ENCODE measurements at regions not wholly inside any gene's neighbourhood (a gene's known extent, or its start where the extent isn't known, plus 50 kb on each side); places are given as distances from the start of the nearest gene placed in this dataset.

DNA sequence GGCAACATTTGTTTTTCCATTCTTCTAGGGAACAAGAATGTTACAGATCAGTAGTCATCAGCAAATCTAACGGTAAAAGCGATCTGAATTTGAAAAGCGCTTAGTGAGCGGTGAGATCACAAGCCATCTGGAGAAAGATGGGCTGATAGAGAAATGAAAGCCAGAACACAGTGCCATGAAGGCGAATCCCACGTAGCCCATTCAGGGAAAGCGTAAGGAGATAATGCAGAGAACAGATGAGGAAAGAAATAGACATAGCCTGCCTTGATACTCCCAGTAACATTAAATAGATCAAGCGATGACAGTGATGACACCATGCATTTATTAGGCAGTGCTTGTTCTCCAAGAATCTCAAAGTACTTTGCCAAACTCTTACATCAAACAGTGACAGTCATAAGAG lies 183.1 kb upstream of the PSMD7 start:
- Histone ChIP-seq H3K36me3 (replicated peaks in 1 of 2; ENCODE audit: control insufficient read depth in 1 of 2, insufficient read depth in 2 of 2, low read length in 2 of 2) (no peaks in the 10 kb centered on the region), H2AFZ (ENCODE audit: low read length) (no peak overlapping the region), H3K9me3 (ENCODE audit: low read length) (no peaks in the 10 kb centered on the region), H3K27me3 (ENCODE audit: control insufficient read depth in 1 of 2, insufficient read depth in 2 of 2, low read length in 2 of 2) (no peaks in the 10 kb centered on the region; a peak in 1 of 5 replicates), H3K9ac (ENCODE audit: insufficient read depth, low read depth, low read length) (no peak overlapping the region), H3K4me3 (replicated peaks in 1 of 3; ENCODE audit: insufficient read depth in 1 of 3, low read depth in 2 of 3, low read length in 3 of 3) (no peak overlapping the region), H3K4me1 (ENCODE audit: insufficient read depth, low read length) (no peaks in the 10 kb centered on the region), H3K27ac (ENCODE audit: extremely low read length, insufficient read depth, low read length) (no peak overlapping the region), H4K20me1 (ENCODE audit: insufficient read depth, low read length) (no peaks in the 10 kb centered on the region), H3K79me2 (ENCODE audit: insufficient read depth, low read length) (no peaks in the 10 kb centered on the region), H3K4me2 (ENCODE audit: low read depth, low read length) (no peak overlapping the region)
- no TSS peak for BruUV-seq (replicated peaks)
- in situ Hi-C loops (cut with HindIII; ENCODE audit: extremely low pct_ligation_motif_present, low pct_unique_long_range_greater_than_20kb) = no loop called here
- WGBS (ENCODE audit: low lambda C conversion rate) = 51% methylated on average over 8 of the region's 8 CpGs
- no peak for ATAC-seq
- DNase-seq (ENCODE audit: low spot score) = no peak
- ChIA-PET POLR2A (no interaction called here), CTCF (ENCODE audit: low intra/inter-chr PET ratio, low total read pairs) (no interaction called here)
- intact Hi-C loops (cut with micrococcal nuclease; ENCODE audit: unreplicated experiment) = no loop called here
- no peak for FAIRE-seq
- TF ChIP-seq WIZ (CRISPR knock-in tag; IDR thresholded peaks at IDR 0.05) = no peak
- TF ChIP-seq CREB1 (IDR thresholded peaks at IDR 0.05) = 0 out of 2 replicates have a peak, but pooled peaks have one; percentile 9
- no peak for TF ChIP-seq CREB1 (CRISPR knock-in tag; IDR thresholded peaks at IDR 0.05)
- no peak for TF ChIP-seq ZNF383 (CRISPR knock-in tag; IDR thresholded peaks at IDR 0.05; ENCODE audit: borderline replicate concordance)
- TF ChIP-seq, protein P1, sequence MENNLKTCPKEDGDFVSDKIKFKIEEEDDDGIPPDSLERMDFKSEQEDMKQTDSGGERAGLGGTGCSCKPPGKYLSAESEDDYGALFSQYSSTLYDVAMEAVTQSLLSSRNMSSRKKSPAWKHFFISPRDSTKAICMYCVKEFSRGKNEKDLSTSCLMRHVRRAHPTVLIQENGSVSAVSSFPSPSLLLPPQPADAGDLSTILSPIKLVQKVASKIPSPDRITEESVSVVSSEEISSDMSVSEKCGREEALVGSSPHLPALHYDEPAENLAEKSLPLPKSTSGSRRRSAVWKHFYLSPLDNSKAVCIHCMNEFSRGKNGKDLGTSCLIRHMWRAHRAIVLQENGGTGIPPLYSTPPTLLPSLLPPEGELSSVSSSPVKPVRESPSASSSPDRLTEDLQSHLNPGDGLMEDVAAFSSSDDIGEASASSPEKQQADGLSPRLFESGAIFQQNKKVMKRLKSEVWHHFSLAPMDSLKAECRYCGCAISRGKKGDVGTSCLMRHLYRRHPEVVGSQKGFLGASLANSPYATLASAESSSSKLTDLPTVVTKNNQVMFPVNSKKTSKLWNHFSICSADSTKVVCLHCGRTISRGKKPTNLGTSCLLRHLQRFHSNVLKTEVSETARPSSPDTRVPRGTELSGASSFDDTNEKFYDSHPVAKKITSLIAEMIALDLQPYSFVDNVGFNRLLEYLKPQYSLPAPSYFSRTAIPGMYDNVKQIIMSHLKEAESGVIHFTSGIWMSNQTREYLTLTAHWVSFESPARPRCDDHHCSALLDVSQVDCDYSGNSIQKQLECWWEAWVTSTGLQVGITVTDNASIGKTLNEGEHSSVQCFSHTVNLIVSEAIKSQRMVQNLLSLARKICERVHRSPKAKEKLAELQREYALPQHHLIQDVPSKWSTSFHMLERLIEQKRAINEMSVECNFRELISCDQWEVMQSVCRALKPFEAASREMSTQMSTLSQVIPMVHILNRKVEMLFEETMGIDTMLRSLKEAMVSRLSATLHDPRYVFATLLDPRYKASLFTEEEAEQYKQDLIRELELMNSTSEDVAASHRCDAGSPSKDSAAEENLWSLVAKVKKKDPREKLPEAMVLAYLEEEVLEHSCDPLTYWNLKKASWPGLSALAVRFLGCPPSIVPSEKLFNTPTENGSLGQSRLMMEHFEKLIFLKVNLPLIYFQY (CRISPR knock-in tag; IDR thresholded peaks at IDR 0.05; ENCODE audit: borderline replicate concordance) = no peak
- TF ChIP-seq, protein P2, sequence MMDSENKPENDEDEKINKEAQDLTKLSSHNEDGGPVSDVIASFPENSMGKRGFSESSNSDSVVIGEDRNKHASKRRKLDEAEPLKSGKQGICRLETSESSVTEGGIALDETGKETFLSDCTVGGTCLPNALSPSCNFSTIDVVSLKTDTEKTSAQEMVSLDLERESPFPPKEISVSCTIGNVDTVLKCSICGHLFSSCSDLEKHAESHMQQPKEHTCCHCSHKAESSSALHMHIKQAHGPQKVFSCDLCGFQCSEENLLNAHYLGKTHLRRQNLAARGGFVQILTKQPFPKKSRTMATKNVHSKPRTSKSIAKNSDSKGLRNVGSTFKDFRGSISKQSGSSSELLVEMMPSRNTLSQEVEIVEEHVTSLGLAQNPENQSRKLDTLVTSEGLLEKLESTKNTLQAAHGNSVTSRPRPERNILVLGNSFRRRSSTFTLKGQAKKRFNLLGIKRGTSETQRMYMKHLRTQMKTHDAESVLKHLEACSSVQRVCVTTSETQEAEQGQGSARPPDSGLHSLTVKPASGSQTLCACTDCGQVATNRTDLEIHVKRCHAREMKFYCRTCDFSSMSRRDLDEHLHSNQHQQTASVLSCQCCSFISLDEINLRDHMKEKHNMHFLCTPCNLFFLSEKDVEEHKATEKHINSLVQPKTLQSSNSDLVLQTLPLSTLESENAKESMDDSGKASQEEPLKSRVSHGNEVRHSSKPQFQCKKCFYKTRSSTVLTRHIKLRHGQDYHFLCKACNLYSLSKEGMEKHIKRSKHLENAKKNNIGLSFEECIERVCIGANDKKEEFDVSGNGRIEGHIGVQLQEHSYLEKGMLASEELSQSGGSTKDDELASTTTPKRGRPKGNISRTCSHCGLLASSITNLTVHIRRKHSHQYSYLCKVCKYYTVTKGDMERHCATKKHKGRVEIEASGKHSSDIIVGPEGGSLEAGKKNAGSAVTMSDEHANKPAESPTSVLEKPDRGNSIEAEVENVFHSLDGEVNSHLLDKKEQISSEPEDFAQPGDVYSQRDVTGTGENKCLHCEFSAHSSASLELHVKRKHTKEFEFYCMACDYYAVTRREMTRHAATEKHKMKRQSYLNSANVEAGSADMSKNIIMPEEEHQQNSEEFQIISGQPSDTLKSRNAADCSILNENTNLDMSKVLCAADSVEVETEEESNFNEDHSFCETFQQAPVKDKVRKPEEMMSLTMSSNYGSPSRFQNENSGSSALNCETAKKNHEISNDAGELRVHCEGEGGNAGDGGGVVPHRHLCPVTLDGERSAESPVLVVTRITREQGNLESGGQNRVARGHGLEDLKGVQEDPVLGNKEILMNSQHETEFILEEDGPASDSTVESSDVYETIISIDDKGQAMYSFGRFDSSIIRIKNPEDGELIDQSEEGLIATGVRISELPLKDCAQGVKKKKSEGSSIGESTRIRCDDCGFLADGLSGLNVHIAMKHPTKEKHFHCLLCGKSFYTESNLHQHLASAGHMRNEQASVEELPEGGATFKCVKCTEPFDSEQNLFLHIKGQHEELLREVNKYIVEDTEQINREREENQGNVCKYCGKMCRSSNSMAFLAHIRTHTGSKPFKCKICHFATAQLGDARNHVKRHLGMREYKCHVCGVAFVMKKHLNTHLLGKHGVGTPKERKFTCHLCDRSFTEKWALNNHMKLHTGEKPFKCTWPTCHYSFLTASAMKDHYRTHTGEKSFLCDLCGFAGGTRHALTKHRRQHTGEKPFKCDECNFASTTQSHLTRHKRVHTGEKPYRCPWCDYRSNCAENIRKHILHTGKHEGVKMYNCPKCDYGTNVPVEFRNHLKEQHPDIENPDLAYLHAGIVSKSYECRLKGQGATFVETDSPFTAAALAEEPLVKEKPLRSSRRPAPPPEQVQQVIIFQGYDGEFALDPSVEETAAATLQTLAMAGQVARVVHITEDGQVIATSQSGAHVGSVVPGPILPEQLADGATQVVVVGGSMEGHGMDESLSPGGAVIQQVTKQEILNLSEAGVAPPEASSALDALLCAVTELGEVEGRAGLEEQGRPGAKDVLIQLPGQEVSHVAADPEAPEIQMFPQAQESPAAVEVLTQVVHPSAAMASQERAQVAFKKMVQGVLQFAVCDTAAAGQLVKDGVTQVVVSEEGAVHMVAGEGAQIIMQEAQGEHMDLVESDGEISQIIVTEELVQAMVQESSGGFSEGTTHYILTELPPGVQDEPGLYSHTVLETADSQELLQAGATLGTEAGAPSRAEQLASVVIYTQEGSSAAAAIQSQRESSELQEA (CRISPR knock-in tag; IDR thresholded peaks at IDR 0.05; ENCODE audit: not compliant biosample characterization) = no peak
- no peak for TF ChIP-seq GTF3A (CRISPR knock-in tag; conservative IDR thresholded peaks at IDR 0.05)

All from HepG2 (cell line).